Liver (tissue), 3 donors: ENCODE measurements at regions not wholly inside any gene's neighbourhood (a gene's known extent, or its start where the extent isn't known, plus 50 kb on each side); places are given as distances from the start of the nearest gene placed in this dataset.

ENCODE experiments used
- CTCF ChIP-seq: fragments of 150-350 bp; IDR thresholded peaks from 2 replicates; pipeline ENCODE4 v1.5.1; 2017; ENCODE audit warnings: improper control_type of control experiment, low read depth, low read length; ENCODE audit not compliant: missing input control
- EGR1 ChIP-seq, 2 donors: IDR thresholded peaks; 2 replicates each; pipeline ENCODE4 v1.6.1; 2016 to 2018; ENCODE audit warnings: antibody characterized with exemption in 2 of 2, low read depth in 2 of 2
- FOXA1 ChIP-seq: IDR thresholded peaks from 2 replicates; pipeline ENCODE4 v1.6.1; 2016; ENCODE audit warnings: antibody characterized with exemption
- GABPA ChIP-seq, 2 donors: IDR thresholded peaks in 1 of 2; conservative IDR thresholded peaks in 1 of 2; 2 replicates each; pipeline ENCODE4 v1.6.1; 2016; ENCODE audit warnings: antibody characterized with exemption in 2 of 2, mild to moderate bottlenecking in 1 of 2, moderate library complexity in 1 of 2
- JUND ChIP-seq, 2 donors: IDR thresholded peaks; 2 replicates each; pipeline ENCODE4 v1.6.1; 2016; ENCODE audit warnings: antibody characterized with exemption in 2 of 2
- NR2F2 ChIP-seq: IDR thresholded peaks from 2 replicates; pipeline ENCODE4 v1.6.1; 2016; ENCODE audit warnings: antibody characterized with exemption
- RAD21 ChIP-seq, 2 donors: IDR thresholded peaks; 2 replicates each; pipeline ENCODE4 v1.6.1; 2016; ENCODE audit warnings: antibody characterized with exemption in 2 of 2, mild to moderate bottlenecking in 2 of 2
- SP1 ChIP-seq: IDR thresholded peaks from 2 replicates; pipeline ENCODE4 v1.6.1; 2018; ENCODE audit warnings: antibody characterized with exemption, mild to moderate bottlenecking
- TAF1 ChIP-seq: conservative IDR thresholded peaks from 2 replicates; pipeline ENCODE4 v1.6.1; 2016; ENCODE audit warnings: antibody characterized with exemption, mild to moderate bottlenecking
- YY1 ChIP-seq: IDR thresholded peaks from 2 replicates; pipeline ENCODE4 v1.6.1; 2016; ENCODE audit warnings: antibody characterized with exemption, mild to moderate bottlenecking
- TF ChIP-seq, protein P1 (sequence below): IDR thresholded peaks from 2 replicates; pipeline ENCODE4 v1.6.1; 2016; ENCODE audit warnings: antibody characterized with exemption, mild to moderate bottlenecking
- TF ChIP-seq, protein P2 (sequence below): IDR thresholded peaks from 2 replicates; pipeline ENCODE4 v1.6.1; 2016; ENCODE audit warnings: antibody characterized with exemption
- donor health status: healthy.
- donor health status: healthy.

- TF ChIP-seq CTCF (no peak), NR2F2 (no peak), RAD21 (IDR thresholded peaks at IDR 0.05) (no peak), FOXA1 (no peak), TAF1 (no peak), EGR1 (IDR thresholded peaks at IDR 0.05; ENCODE audit: low read depth in 2 of 2) (no peak), GABPA (IDR thresholded peaks at IDR 0.05 in 1 of 2, conservative IDR thresholded peaks at IDR 0.05 in 1 of 2) (no peak), SP1 (no peak), JUND (IDR thresholded peaks at IDR 0.05) (no peak), YY1 (no peak)
- TF ChIP-seq, protein P1, sequence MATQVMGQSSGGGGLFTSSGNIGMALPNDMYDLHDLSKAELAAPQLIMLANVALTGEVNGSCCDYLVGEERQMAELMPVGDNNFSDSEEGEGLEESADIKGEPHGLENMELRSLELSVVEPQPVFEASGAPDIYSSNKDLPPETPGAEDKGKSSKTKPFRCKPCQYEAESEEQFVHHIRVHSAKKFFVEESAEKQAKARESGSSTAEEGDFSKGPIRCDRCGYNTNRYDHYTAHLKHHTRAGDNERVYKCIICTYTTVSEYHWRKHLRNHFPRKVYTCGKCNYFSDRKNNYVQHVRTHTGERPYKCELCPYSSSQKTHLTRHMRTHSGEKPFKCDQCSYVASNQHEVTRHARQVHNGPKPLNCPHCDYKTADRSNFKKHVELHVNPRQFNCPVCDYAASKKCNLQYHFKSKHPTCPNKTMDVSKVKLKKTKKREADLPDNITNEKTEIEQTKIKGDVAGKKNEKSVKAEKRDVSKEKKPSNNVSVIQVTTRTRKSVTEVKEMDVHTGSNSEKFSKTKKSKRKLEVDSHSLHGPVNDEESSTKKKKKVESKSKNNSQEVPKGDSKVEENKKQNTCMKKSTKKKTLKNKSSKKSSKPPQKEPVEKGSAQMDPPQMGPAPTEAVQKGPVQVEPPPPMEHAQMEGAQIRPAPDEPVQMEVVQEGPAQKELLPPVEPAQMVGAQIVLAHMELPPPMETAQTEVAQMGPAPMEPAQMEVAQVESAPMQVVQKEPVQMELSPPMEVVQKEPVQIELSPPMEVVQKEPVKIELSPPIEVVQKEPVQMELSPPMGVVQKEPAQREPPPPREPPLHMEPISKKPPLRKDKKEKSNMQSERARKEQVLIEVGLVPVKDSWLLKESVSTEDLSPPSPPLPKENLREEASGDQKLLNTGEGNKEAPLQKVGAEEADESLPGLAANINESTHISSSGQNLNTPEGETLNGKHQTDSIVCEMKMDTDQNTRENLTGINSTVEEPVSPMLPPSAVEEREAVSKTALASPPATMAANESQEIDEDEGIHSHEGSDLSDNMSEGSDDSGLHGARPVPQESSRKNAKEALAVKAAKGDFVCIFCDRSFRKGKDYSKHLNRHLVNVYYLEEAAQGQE = no peak
- TF ChIP-seq, protein P2, sequence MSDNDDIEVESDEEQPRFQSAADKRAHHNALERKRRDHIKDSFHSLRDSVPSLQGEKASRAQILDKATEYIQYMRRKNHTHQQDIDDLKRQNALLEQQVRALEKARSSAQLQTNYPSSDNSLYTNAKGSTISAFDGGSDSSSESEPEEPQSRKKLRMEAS = no peak
These were observed 206.2 kb upstream of the COPS8 start for GRCh38 chr2:236879416-236879963.
